ENCODE measurements at regions not wholly inside any gene's neighbourhood (a gene's known extent, or its start where the extent isn't known, plus 50 kb on each side); places are given as distances from the start of the nearest gene placed in this dataset.
"Not testable (repeated sequence)": the region's sequence is repeated elsewhere in the genome, so short reads cannot be mapped to it uniquely, and the experiment has no call there.

GRCh38 chr18:22704586-22704918, 228.6 kb upstream of the RBBP8 start:
- no peak for DNase-seq

- DNase-seq, result no peak
Observed at GRCh38 chr18:22705328-22705727, 227.8 kb upstream of the RBBP8 start.

- DNase-seq, result not testable (repeated sequence)
Observed at GRCh38 chr18:22706025-22706424, 227.1 kb upstream of the RBBP8 start.

- DNase-seq, result no peak
Observed at GRCh38 chr18:22709288-22710060, 223.7 kb upstream of the RBBP8 start.

GRCh38 chr18:22710673-22711191, 222.4 kb upstream of the RBBP8 start:
- no peak for DNase-seq

GRCh38 chr18:22711192-22711685, 221.9 kb upstream of the RBBP8 start:
- no peak for DNase-seq

- DNase-seq, result no peak
Observed at GRCh38 chr18:22713511-22713910, 219.6 kb upstream of the RBBP8 start.

GRCh38 chr18:22717536-22717935, 215.6 kb upstream of the RBBP8 start:
- not testable (repeated sequence) for DNase-seq

- no peak for DNase-seq
Observed at GRCh38 chr18:22723221-22723620, 209.9 kb upstream of the RBBP8 start.

- no peak for DNase-seq
Observed at GRCh38 chr18:22723773-22724172, 209.4 kb upstream of the RBBP8 start.

- no peak for DNase-seq
Observed at GRCh38 chr18:22726469-22726868, 206.7 kb upstream of the RBBP8 start.

- no peak for DNase-seq
Observed at GRCh38 chr18:22728016-22728415, 205.1 kb upstream of the RBBP8 start.

- DNase-seq, result no peak
Observed at GRCh38 chr18:22728481-22729105, 204.5 kb upstream of the RBBP8 start.

- no peak for DNase-seq
Observed at GRCh38 chr18:22731398-22731797, 201.7 kb upstream of the RBBP8 start.

- no peak for DNase-seq
Observed at GRCh38 chr18:22734105-22734661, 198.9 kb upstream of the RBBP8 start.

- DNase-seq, result no peak
Observed at GRCh38 chr18:22734791-22735627, 198.1 kb upstream of the RBBP8 start.

- DNase-seq, result no peak
Observed at GRCh38 chr18:22737054-22737453, 196.1 kb upstream of the RBBP8 start.

- no peak for DNase-seq
Observed at GRCh38 chr18:22739061-22739642, 194.0 kb upstream of the RBBP8 start.

- DNase-seq, result no peak
Observed at GRCh38 chr18:22739789-22740188, 193.3 kb upstream of the RBBP8 start.

GRCh38 chr18:22741318-22741717, 191.8 kb upstream of the RBBP8 start:
- DNase-seq, result no peak

- no peak for DNase-seq
Observed at GRCh38 chr18:22742409-22742808, 190.7 kb upstream of the RBBP8 start.

- no peak for DNase-seq
Observed at GRCh38 chr18:22745966-22746365, 187.2 kb upstream of the RBBP8 start.

- DNase-seq, result no peak
Observed at GRCh38 chr18:22752014-22752413, 181.1 kb upstream of the RBBP8 start.
